SH-SY5Y (cell line): ENCODE measurements at regions not wholly inside any gene's neighbourhood (a gene's known extent, or its start where the extent isn't known, plus 50 kb on each side); places are given as distances from the start of the nearest gene placed in this dataset.

ENCODE experiments used
- GATA2 ChIP-seq: IDR thresholded peaks from 2 replicates; pipeline ENCODE4 v1.6.1; 2011; ENCODE audit warnings: mild to moderate bottlenecking, low read depth, low read length
- GATA3 ChIP-seq: IDR thresholded peaks from 2 replicates; pipeline ENCODE4 v1.6.1; 2011; ENCODE audit warnings: low read depth, mild to moderate bottlenecking, low read length, moderate library complexity

GRCh38 chr7:88484551-88484950 is 177.9 kb upstream of the STEAP4 start:
- TF ChIP-seq GATA3 (no peak), GATA2 (no peak)
